A549 (cell line): ENCODE measurements at regions not wholly inside any gene's neighbourhood (a gene's known extent, or its start where the extent isn't known, plus 50 kb on each side); places are given as distances from the start of the nearest gene placed in this dataset.

Experiments used
- ATAC-seq, 2 experiments: fragments of 200-7000 bp in 1 of 2; fragments of >200 bp in 1 of 2; cut with Nextera tagmentation in 1 of 2; cut with Tn5 transposase in 1 of 2; 3 replicates each; pipeline versions ENCODE4 v1.8.0 to v1.9.1; 2018 to 2020; ENCODE audit warnings: mild to moderate bottlenecking in 1 of 2, moderate library complexity in 1 of 2
- CTCF ChIA-PET: fragments of 300-600 bp; sonication (Branson Sonifier 250); formaldehyde crosslinking; extraction: SDS; loops from one replicate; lab custom pipeline; 2021; ENCODE audit warnings: antibody characterized with exemption, inconsistent platforms; lab: Yijun Ruan, JAX
- POLR2A ChIA-PET: fragments of 350-600 bp; formaldehyde crosslinking; extraction: SDS; loops from one replicate; lab custom pipeline; 2021; ENCODE audit warnings: antibody characterized with exemption, inconsistent platforms; lab: Yijun Ruan, JAX
- DNase-seq, 2 experiments: peaks; one replicate each; pipeline versions ENCODE4 v3.0.0 to v3.0.0-alpha.2; 2011 to 2016; ENCODE audit warnings: low read depth in 1 of 2, low spot score in 1 of 2
- FAIRE-seq: peaks from 2 replicates; lab custom pipeline; 2011; peaks lifted over from hg19 to GRCh38; lab: Jason Lieb, UNC
- H3K27ac ChIP-seq, 2 experiments: fragments of >200 bp; sonication (Bioruptor Twin); formaldehyde crosslinking; 3 replicates each; pipeline ENCODE4 v1.5.1; 2016 to 2017
- H3K4me1 ChIP-seq: fragments of >200 bp; sonication (Bioruptor Twin); formaldehyde crosslinking; 3 replicates; pipeline ENCODE4 v1.6.1; 2016
- H3K4me2 ChIP-seq: fragments of >200 bp; sonication (Bioruptor Twin); formaldehyde crosslinking; 3 replicates; pipeline ENCODE4 v1.6.1; 2016
- H3K4me3 ChIP-seq: fragments of >200 bp; sonication (Bioruptor Twin); formaldehyde crosslinking; 3 replicates; pipeline ENCODE4 v1.5.1; 2016
- H3K9me3 ChIP-seq: fragments of >200 bp; sonication (Bioruptor Twin); formaldehyde crosslinking; 3 replicates; pipeline ENCODE4 v1.6.1; 2016
- CBX2 ChIP-seq: fragments of 200-600 bp; sonication (generic); IDR thresholded peaks from 2 replicates; pipeline ENCODE4 v1.6.1; 2016; ENCODE audit warnings: low read depth, mild to moderate bottlenecking, borderline replicate concordance
- CBX8 ChIP-seq: fragments of 200-600 bp; sonication (generic); IDR thresholded peaks from 2 replicates; pipeline ENCODE4 v1.6.1; 2016
- CEBPB ChIP-seq, 2 experiments: fragments of >200 bp in 1 of 2; sonication (Bioruptor Twin) in 1 of 2; formaldehyde crosslinking in 1 of 2; IDR thresholded peaks; 2 replicates each; pipeline ENCODE4 v1.6.1; 2012 to 2016
- CHD4 ChIP-seq: fragments of 200-600 bp; sonication (generic); IDR thresholded peaks from 2 replicates; pipeline ENCODE4 v1.6.1; 2016; ENCODE audit warnings: antibody characterized with exemption, mild to moderate bottlenecking, borderline replicate concordance
- EP300 ChIP-seq, 2 experiments: fragments of >200 bp; sonication (Bioruptor Twin); formaldehyde crosslinking; IDR thresholded peaks; 2 replicates in 1 of 2; 3 replicates in 1 of 2; pipeline ENCODE4 v1.6.1; 2016 to 2017
- FOSB ChIP-seq: fragments of 250-450 bp; sonication (Bioruptor Pico); IDR thresholded peaks from 2 replicates; pipeline ENCODE4 v1.5.0; 2020; ENCODE audit warnings: mild to moderate bottlenecking, moderate library complexity
- JUNB ChIP-seq: fragments of >200 bp; sonication (Bioruptor Twin); formaldehyde crosslinking; IDR thresholded peaks from 2 replicates; pipeline ENCODE4 v1.6.1; 2016
- MAFK ChIP-seq: fragments of 450-650 bp; IDR thresholded peaks from 2 replicates; pipeline ENCODE4 v1.6.1; 2014; ENCODE audit not compliant: partially characterized antibody
- MAZ ChIP-seq: fragments of 150-350 bp; IDR thresholded peaks from 2 replicates; pipeline ENCODE4 v1.6.1; 2014; ENCODE audit warnings: antibody characterized with exemption, low read depth, low read length, borderline replicate concordance
- MYC ChIP-seq: IDR thresholded peaks from 2 replicates; pipeline ENCODE4 v1.6.1; 2012; ENCODE audit warnings: mild to moderate bottlenecking, inconsistent platforms, low read length, improper control_type of control experiment, borderline replicate concordance
- NR3C1 ChIP-seq: fragments of >200 bp; sonication (Bioruptor Twin); formaldehyde crosslinking; IDR thresholded peaks from 3 replicates; pipeline ENCODE4 v1.6.1; 2017
- PHF8 ChIP-seq: fragments of 200-600 bp; sonication (generic); IDR thresholded peaks from 2 replicates; pipeline ENCODE4 v1.6.1; 2016; ENCODE audit warnings: low read depth, mild to moderate bottlenecking, antibody characterized with exemption, moderate library complexity, borderline replicate concordance
- POLR2A ChIP-seq: IDR thresholded peaks from 2 replicates; pipeline ENCODE4 v1.6.1; 2012; ENCODE audit warnings: mild to moderate bottlenecking, low read length
- REST ChIP-seq: fragments of 200-600 bp; sonication (generic); IDR thresholded peaks from 2 replicates; pipeline ENCODE4 v1.6.1; 2016; ENCODE audit warnings: antibody characterized with exemption, mild to moderate bottlenecking, moderate library complexity
- RFX5 ChIP-seq: fragments of 450-650 bp; IDR thresholded peaks from 2 replicates; pipeline ENCODE4 v1.7.1; 2014; ENCODE audit warnings: antibody characterized with exemption, mild to moderate bottlenecking, moderate library complexity
- RNF2 ChIP-seq: fragments of 200-600 bp; sonication (generic); IDR thresholded peaks from 2 replicates; pipeline ENCODE4 v1.6.1; 2016; ENCODE audit warnings: low read depth, mild to moderate bottlenecking, antibody characterized with exemption, moderate library complexity, borderline replicate concordance
- SREBF2 ChIP-seq: fragments of 450-650 bp; IDR thresholded peaks from 2 replicates; pipeline ENCODE4 v1.6.1; 2014; ENCODE audit warnings: mild to moderate bottlenecking, moderate library complexity
- ZFP36 ChIP-seq: fragments of 450-650 bp; IDR thresholded peaks from 2 replicates; pipeline ENCODE4 v1.6.1; 2014; ENCODE audit warnings: borderline replicate concordance; ENCODE audit not compliant: partially characterized antibody
- WGBS: methylation state at CpG from one replicate; pipeline ENCODE4 v1.1.6; 2017; ENCODE audit errors: missing lambda C conversion rate; 5-methylcytosine and 5-hydroxymethylcytosine counted together
- TF ChIP-seq, protein P1 (sequence below): fragments of >200 bp; sonication (Bioruptor Twin); formaldehyde crosslinking; IDR thresholded peaks from 3 replicates; pipeline ENCODE4 v1.6.1; 2016
- TF ChIP-seq, protein P2 (sequence below): fragments of >200 bp; sonication (Bioruptor Twin); formaldehyde crosslinking; IDR thresholded peaks from 2 replicates; pipeline ENCODE4 v1.6.1; 2016
- TF ChIP-seq, protein P3 (sequence below): fragments of >200 bp; sonication (Bioruptor Twin); formaldehyde crosslinking; IDR thresholded peaks from 3 replicates; pipeline ENCODE4 v1.5.1; 2016

DNA sequence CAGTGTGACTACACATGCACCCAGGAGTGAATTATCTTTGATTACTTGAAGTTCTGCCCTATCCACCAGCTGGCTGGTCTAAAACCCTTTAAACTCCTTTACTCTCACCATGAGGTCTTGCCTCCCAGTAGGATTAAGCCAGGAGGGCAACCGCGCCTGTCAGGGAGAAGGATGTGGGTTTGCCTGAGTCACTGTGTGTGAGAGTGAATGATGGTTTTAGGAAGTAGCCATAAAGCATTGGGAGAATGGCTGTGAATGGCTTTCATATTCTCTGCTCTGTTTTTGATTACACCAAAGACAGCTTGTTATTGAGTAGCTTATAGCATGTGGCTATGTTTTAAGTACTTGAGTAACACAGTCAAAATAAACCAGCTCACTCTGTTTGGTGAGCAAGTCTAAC, 637.7 kb upstream of the TBL1XR1 start:
- H3K9me3 ChIP-seq: no peaks in the 10 kb centered on the region
- peaks cover 16% of the 10 kb centered on the region for H3K4me1 ChIP-seq
- ChIA-PET POLR2A (no interaction called here), CTCF (interaction anchor here (1.1 kb wide), 1 partner anchor 10 kb away, joined by 3 read pairs; no protein-coding TSS in a partner anchor)
- ATAC-seq (no peak; a peak in 1 of 6 replicates), DNase-seq (peak in 1 of 2 experiments; percentile 13), FAIRE-seq (no peak)
- no peak overlapping the region for H3K4me3 ChIP-seq
- H3K27ac ChIP-seq: peak overlapping the region; percentile 6 to 60; a peak in 4 of 6 replicates
- whole genome bisulfite sequencing: 90% methylated on average over 2 of the region's 2 CpGs
- no peak for TF ChIP-seq CHD4
- TF ChIP-seq, protein P1, sequence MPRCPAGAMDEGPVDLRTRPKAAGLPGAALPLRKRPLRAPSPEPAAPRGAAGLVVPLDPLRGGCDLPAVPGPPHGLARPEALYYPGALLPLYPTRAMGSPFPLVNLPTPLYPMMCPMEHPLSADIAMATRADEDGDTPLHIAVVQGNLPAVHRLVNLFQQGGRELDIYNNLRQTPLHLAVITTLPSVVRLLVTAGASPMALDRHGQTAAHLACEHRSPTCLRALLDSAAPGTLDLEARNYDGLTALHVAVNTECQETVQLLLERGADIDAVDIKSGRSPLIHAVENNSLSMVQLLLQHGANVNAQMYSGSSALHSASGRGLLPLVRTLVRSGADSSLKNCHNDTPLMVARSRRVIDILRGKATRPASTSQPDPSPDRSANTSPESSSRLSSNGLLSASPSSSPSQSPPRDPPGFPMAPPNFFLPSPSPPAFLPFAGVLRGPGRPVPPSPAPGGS: no peak
- no peak for TF ChIP-seq CBX8
- TF ChIP-seq MAFK: no peak
- TF ChIP-seq, protein P2, sequence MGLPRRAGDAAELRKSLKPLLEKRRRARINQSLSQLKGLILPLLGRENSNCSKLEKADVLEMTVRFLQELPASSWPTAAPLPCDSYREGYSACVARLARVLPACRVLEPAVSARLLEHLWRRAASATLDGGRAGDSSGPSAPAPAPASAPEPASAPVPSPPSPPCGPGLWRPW: no peak
- no peak overlapping the region for H3K4me2 ChIP-seq

- Histone ChIP-seq H3K4me3 (no peak overlapping the region), H3K27ac (no peak overlapping the region; a peak in 1 of 6 replicates), H3K4me1 (peaks cover 7% of the 10 kb centered on the region), H3K9me3 (no peaks in the 10 kb centered on the region), H3K4me2 (no peak overlapping the region)
- TF ChIP-seq FOSB (CRISPR knock-in tag): no peak
- no peak for TF ChIP-seq JUNB
- TF ChIP-seq, protein P3, sequence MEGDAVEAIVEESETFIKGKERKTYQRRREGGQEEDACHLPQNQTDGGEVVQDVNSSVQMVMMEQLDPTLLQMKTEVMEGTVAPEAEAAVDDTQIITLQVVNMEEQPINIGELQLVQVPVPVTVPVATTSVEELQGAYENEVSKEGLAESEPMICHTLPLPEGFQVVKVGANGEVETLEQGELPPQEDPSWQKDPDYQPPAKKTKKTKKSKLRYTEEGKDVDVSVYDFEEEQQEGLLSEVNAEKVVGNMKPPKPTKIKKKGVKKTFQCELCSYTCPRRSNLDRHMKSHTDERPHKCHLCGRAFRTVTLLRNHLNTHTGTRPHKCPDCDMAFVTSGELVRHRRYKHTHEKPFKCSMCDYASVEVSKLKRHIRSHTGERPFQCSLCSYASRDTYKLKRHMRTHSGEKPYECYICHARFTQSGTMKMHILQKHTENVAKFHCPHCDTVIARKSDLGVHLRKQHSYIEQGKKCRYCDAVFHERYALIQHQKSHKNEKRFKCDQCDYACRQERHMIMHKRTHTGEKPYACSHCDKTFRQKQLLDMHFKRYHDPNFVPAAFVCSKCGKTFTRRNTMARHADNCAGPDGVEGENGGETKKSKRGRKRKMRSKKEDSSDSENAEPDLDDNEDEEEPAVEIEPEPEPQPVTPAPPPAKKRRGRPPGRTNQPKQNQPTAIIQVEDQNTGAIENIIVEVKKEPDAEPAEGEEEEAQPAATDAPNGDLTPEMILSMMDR: no peak
- no peak for TF ChIP-seq CEBPB (IDR thresholded peaks at IDR 0.05)
- no peak for TF ChIP-seq RNF2
- TF ChIP-seq PHF8: no peak
- no peak for TF ChIP-seq MAFK
- TF ChIP-seq MAZ: no peak
- TF ChIP-seq NR3C1: no peak
- no peak for TF ChIP-seq CBX2
- TF ChIP-seq ZFP36: no peak
- TF ChIP-seq EP300 (IDR thresholded peaks at IDR 0.05): no peak
- no peak for TF ChIP-seq RFX5
- TF ChIP-seq POLR2A: no peak
- no peak for TF ChIP-seq REST
- TF ChIP-seq, protein P1: no peak
- no peak for TF ChIP-seq SREBF2
- TF ChIP-seq MYC: no peak
- FAIRE-seq: no peak
- POLR2A ChIA-PET: no interaction called here
- no peak for DNase-seq
- whole genome bisulfite sequencing: 76% methylated on average over 1 of the region's 1 CpG
- ATAC-seq: no peak
- CTCF ChIA-PET: interaction anchor here (0.9 to 1.1 kb wide), 2 partner anchors 8 to 11 kb away, joined by 3 read pairs; no protein-coding TSS in a partner anchor
Measured at GRCh38 chr3:177835917-177836316, 638.6 kb upstream of the TBL1XR1 start.
